HUES64 (cell line): ENCODE measurements at regions not wholly inside any gene's neighbourhood (a gene's known extent, or its start where the extent isn't known, plus 50 kb on each side); places are given as distances from the start of the nearest gene placed in this dataset.

ENCODE experiments used
- H3K27ac ChIP-seq: 2 replicates; pipeline ENCODE4 v1.7.0; 2013; ENCODE audit warnings: low read depth, low read length, inconsistent platforms
- H3K27me3 ChIP-seq: 2 replicates; pipeline ENCODE4 v1.6.1; 2013; ENCODE audit warnings: mild to moderate bottlenecking, low read length; ENCODE audit not compliant: insufficient read depth
- H3K36me3 ChIP-seq: 2 replicates; pipeline ENCODE4 v1.6.1; 2013; ENCODE audit warnings: mild to moderate bottlenecking, low read length; ENCODE audit not compliant: insufficient read depth
- H3K4me1 ChIP-seq: 2 replicates; pipeline ENCODE4 v1.6.1; 2013; ENCODE audit warnings: mild to moderate bottlenecking, low read length, moderate library complexity; ENCODE audit not compliant: insufficient read depth
- H3K4me3 ChIP-seq: 2 replicates; pipeline ENCODE4 v1.5.1; 2013; ENCODE audit warnings: mild to moderate bottlenecking, low read length, moderate library complexity
- H3K9ac ChIP-seq: 2 replicates; pipeline ENCODE4 v1.6.1; 2013; ENCODE audit warnings: mild to moderate bottlenecking, low read depth, low read length
- H3K9me3 ChIP-seq: 2 replicates; pipeline ENCODE4 v1.6.1; 2013; ENCODE audit warnings: low read depth, low read length; ENCODE audit not compliant: insufficient read depth
- WGBS: fragments of 150-250, 120-280 bp; methylation state at CpG from one replicate; pipeline ENCODE4 v1.1.7; 2013; ENCODE audit warnings: missing lambda C conversion rate; 5-methylcytosine and 5-hydroxymethylcytosine counted together

DNA sequence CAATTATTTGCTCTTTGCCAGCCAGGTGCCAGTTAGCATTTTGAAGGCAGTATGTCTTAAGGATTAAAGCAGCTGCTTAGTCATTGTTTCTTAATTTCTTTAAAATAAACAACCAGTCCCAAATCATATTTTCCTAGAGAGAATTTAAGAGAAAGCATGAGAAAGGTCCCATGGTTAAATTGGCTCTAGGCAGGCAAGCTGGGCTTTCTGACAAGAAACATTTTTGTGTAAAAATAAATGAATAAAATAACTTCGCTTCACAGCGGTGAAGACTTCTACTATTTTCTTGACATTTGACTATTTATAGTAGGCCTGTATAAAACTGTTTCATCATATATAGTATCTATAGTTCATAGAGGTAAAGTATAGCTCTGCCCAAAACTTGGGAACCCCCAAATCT is 617.7 kb upstream of the C9orf72 start:
- H3K4me1 ChIP-seq = no peaks in the 10 kb centered on the region
- no peaks in the 10 kb centered on the region for H3K36me3 ChIP-seq
- H3K27me3 ChIP-seq = no peaks in the 10 kb centered on the region
- no peak overlapping the region for H3K9ac ChIP-seq
- H3K27ac ChIP-seq = no peak overlapping the region
- no peaks in the 10 kb centered on the region for H3K9me3 ChIP-seq
- WGBS = no CpG with 5 or more reads among the region's 2 CpGs
- H3K4me3 ChIP-seq = no peak overlapping the region

DNA sequence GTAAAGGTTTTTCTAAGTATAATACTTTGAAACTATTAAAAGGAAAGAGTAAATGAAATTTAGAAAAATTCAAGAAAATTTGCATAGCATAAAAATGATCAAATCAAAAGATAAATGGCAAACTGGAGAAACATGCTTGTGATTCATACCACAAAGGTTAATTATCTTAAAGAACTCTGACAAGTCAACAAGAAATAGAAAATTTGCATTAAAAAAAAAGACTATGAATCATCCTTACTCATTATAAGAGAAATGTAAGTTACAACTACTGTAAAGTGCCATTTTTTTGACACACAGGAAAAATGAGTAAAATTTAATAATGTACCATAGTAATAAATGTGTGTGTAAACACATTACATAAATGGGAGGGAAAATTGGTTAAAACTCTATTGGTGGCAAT is 624.4 kb upstream of the C9orf72 start:
- Histone ChIP-seq H3K4me1 (no peaks in the 10 kb centered on the region; the same call in 1 of the 2 replicates), H3K27me3 (no peaks in the 10 kb centered on the region), H3K36me3 (no peaks in the 10 kb centered on the region), H3K27ac (no peak overlapping the region), H3K9me3 (no peaks in the 10 kb centered on the region), H3K9ac (no peak overlapping the region), H3K4me3 (no peak overlapping the region)

DNA sequence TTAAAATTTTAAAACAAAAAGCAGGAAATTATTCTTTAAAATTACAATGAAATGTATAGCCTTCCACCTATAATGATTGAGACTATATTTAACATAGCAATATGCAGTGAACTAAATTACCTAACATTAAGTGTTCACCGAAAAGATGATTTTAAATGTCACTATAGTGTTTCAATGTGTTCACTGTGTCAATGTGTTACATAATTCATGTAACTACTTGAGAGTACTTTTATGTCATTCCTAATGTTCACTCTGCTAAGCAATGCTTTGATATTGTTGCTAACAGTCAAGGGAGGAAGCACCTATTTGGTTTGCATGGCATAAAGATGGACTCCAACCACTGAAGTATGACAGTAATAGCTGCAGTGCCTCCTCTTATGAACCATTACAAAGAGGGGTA is 629.8 kb upstream of the C9orf72 start:
- no peaks in the 10 kb centered on the region; the same call in 1 of the 2 replicates for H3K4me1 ChIP-seq
- no peak overlapping the region for H3K27ac ChIP-seq
- H3K36me3 ChIP-seq = no peaks in the 10 kb centered on the region
- H3K9me3 ChIP-seq = no peaks in the 10 kb centered on the region
- no peak overlapping the region for H3K9ac ChIP-seq
- no CpG with 5 or more reads among the region's 1 CpG for WGBS
- no peaks in the 10 kb centered on the region for H3K27me3 ChIP-seq
- H3K4me3 ChIP-seq = no peak overlapping the region

DNA sequence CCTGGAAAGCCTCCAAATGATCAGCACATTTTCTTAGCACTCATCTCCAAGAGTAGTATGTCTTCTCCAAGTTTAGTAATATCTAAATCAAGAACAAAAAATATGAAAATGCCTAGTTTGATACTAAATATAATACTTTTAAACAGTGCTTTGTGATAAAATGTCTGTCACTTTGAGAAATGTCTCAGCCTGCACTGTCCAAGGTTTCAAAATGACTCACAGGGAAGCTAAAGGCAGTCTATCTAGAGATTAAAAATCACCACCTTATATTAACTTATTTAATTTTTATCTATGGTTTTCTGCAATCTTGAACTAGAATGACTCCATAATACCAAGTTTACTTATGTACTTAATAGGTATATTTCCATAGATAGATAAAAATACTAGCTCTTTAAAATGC is 633.0 kb upstream of the C9orf72 start:
- Histone ChIP-seq H3K9ac (no peak overlapping the region), H3K4me3 (no peak overlapping the region), H3K4me1 (no peaks in the 10 kb centered on the region; the same call in 1 of the 2 replicates), H3K27me3 (no peaks in the 10 kb centered on the region), H3K27ac (no peak overlapping the region), H3K36me3 (no peaks in the 10 kb centered on the region), H3K9me3 (no peaks in the 10 kb centered on the region)

GRCh38 chr9:28207657-28208056 is 634.4 kb upstream of the C9orf72 start:
- H3K9ac ChIP-seq = no peak overlapping the region
- 88% methylated on average over 1 of the region's 1 CpG for WGBS
- no peak overlapping the region for H3K27ac ChIP-seq
- H3K4me3 ChIP-seq = no peak overlapping the region
- H3K27me3 ChIP-seq = no peaks in the 10 kb centered on the region
- peaks cover 5% of the 10 kb centered on the region; the same call in 1 of the 2 replicates for H3K4me1 ChIP-seq
- H3K9me3 ChIP-seq = no peaks in the 10 kb centered on the region
- no peaks in the 10 kb centered on the region for H3K36me3 ChIP-seq

GRCh38 chr9:28209130-28209529 is 635.8 kb upstream of the C9orf72 start:
- WGBS = 100% methylated on average over 3 of the region's 3 CpGs
- Histone ChIP-seq H3K27ac (no peak overlapping the region), H3K36me3 (no peaks in the 10 kb centered on the region), H3K9me3 (no peaks in the 10 kb centered on the region), H3K4me3 (no peak overlapping the region), H3K27me3 (no peaks in the 10 kb centered on the region), H3K4me1 (peaks cover 14% of the 10 kb centered on the region; the same call in 1 of the 2 replicates), H3K9ac (no peak overlapping the region)

- Histone ChIP-seq H3K9me3 (no peaks in the 10 kb centered on the region), H3K27ac (no peak overlapping the region)
These were observed 639.7 kb upstream of the C9orf72 start for GRCh38 chr9:28212979-28213378.

DNA sequence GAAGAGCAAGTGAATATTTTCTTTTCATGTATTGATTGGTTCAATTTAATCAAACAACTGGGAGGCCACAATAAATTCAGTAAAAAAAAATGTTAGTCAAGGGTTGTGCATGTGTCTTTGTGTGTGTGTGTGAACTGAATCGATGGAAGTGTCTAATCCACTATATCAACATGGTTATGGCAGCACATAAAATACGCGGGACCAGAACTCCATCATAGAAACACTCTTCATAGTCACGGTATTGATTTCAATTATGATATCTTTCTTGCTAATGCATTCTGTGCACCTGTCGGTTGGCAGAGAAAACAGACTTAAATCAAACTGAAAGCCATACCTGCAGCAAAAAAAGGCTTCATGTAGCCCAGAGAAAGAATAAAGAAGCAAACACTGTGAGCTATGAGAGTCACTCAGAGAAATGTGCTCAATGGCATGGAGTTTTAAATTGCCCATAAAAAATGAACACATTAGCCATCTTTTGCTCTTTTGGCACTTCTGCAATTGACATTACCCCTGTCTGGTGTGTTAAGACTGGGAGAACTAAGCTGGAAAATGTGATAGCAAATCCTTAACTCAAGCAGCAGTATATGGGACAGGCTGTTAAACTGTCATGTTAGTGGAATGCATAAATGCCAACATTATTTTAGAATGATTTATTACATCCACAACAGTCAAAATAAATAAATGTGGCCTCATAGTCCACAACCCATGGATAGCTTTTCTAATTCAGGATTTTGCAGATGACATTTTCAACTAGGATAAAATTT is 642.4 kb upstream of the C9orf72 start:
- Histone ChIP-seq H3K9me3 (no peaks in the 10 kb centered on the region), H3K4me1 (peaks cover 14% of the 10 kb centered on the region; the same call in 1 of the 2 replicates), H3K9ac (no peak overlapping the region), H3K27ac (no peak overlapping the region), H3K36me3 (no peaks in the 10 kb centered on the region), H3K27me3 (no peaks in the 10 kb centered on the region), H3K4me3 (no peak overlapping the region)
- WGBS = 96% methylated on average over 5 of the region's 5 CpGs

More at GRCh38 chr9:28212979-28213378, 639.7 kb upstream of the C9orf72 start:
- H3K36me3 ChIP-seq = no peaks in the 10 kb centered on the region
- no peak overlapping the region for H3K9ac ChIP-seq
- peaks cover 14% of the 10 kb centered on the region; the same call in 1 of the 2 replicates for H3K4me1 ChIP-seq
- H3K4me3 ChIP-seq = no peak overlapping the region
- H3K27me3 ChIP-seq = no peaks in the 10 kb centered on the region

DNA sequence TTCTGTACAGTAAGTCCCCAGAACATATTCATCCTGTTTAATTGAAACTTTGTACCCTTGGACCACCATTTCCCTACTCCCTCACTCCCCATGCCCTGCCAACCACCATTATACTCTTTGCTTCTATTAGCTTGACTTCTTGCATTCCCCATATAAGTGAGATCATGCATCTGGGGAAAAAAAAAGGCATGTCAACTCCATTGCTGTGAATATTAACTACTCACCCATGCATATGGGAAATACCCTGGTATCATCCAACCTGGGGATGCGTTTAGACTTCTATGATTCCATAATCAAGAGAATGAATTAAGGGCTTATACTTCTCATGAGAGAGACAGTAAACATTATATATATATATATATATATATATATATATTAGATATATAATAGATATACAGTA is 659.4 kb upstream of the C9orf72 start:
- H3K36me3 ChIP-seq = no peaks in the 10 kb centered on the region
- H3K4me3 ChIP-seq = no peak overlapping the region
- no peak overlapping the region for H3K27ac ChIP-seq
- no CpG with 5 or more reads among the region's 1 CpG for WGBS
- no peaks in the 10 kb centered on the region for H3K9me3 ChIP-seq
- no peak overlapping the region for H3K9ac ChIP-seq
- H3K27me3 ChIP-seq = no peaks in the 10 kb centered on the region
- no peaks in the 10 kb centered on the region; the same call in 1 of the 2 replicates for H3K4me1 ChIP-seq

GRCh38 chr9:28234133-28234893 is 661.0 kb upstream of the C9orf72 start:
- no peaks in the 10 kb centered on the region; the same call in 1 of the 2 replicates for H3K4me1 ChIP-seq
- H3K27ac ChIP-seq = no peak overlapping the region
- no peaks in the 10 kb centered on the region for H3K27me3 ChIP-seq
- H3K36me3 ChIP-seq = no peaks in the 10 kb centered on the region
- 96% methylated on average over 6 of the region's 6 CpGs for WGBS
- H3K9me3 ChIP-seq = no peaks in the 10 kb centered on the region
- H3K4me3 ChIP-seq = no peak overlapping the region
- H3K9ac ChIP-seq = no peak overlapping the region

DNA sequence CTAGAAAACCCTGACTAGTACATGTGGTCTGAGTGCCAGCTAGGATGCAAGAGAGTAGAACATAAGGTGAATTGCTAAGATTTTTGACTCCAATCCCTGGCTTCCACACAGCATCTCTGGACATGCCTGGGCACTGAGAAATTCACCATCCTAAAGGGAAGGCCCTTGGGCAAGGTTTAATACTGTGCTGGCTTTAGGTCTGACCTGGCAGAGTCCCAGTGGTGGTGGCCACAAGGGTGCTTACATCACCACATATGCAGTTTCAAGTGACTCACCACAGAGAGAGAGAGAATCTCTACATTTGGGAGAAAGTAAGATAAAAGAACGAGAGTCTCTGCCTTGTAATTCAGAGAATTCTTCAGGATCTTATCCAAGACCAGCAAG is 661.6 kb upstream of the C9orf72 start:
- H3K27ac ChIP-seq = no peak overlapping the region
- 73% methylated on average over 1 of the region's 1 CpG for WGBS
- no peaks in the 10 kb centered on the region; the same call in 1 of the 2 replicates for H3K4me1 ChIP-seq
- H3K9me3 ChIP-seq = no peaks in the 10 kb centered on the region
- no peaks in the 10 kb centered on the region for H3K27me3 ChIP-seq
- H3K4me3 ChIP-seq = no peak overlapping the region
- H3K36me3 ChIP-seq = no peaks in the 10 kb centered on the region
- no peak overlapping the region for H3K9ac ChIP-seq
